ENCODE measurements at regions not wholly inside any gene's neighbourhood (a gene's known extent, or its start where the extent isn't known, plus 50 kb on each side); places are given as distances from the start of the nearest gene placed in this dataset.

GRCh38 chr10:109114579-109114978, 808.7 kb downstream of the XPNPEP1 start:
- in situ Hi-C loops (cut with MboI; ENCODE audit: low pct_unique_long_range_greater_than_20kb, low sequenced_read_pairs, unreplicated experiment), result no loop called here
- TF ChIP-seq CTCF (IDR thresholded peaks at IDR 0.05; ENCODE audit: extremely low read depth, insufficient read depth, missing control alignments), result no peak

GRCh38 chr10:109106604-109107003, 816.7 kb downstream of the XPNPEP1 start:
- no peak for TF ChIP-seq CTCF (IDR thresholded peaks at IDR 0.05; ENCODE audit: extremely low read depth, insufficient read depth, missing control alignments)
- DNase-seq (ENCODE audit: low spot score), result no peak
- in situ Hi-C loops (cut with MboI; ENCODE audit: low pct_unique_long_range_greater_than_20kb, low sequenced_read_pairs, unreplicated experiment), result no loop called here

More at GRCh38 chr10:109114579-109114978, 808.7 kb downstream of the XPNPEP1 start:
- no peak for DNase-seq (ENCODE audit: low spot score)

GRCh38 chr10:109105725-109106124, 817.6 kb downstream of the XPNPEP1 start:
- no peak for TF ChIP-seq CTCF (IDR thresholded peaks at IDR 0.05; ENCODE audit: extremely low read depth, insufficient read depth, missing control alignments)
- in situ Hi-C loops (cut with MboI; ENCODE audit: low pct_unique_long_range_greater_than_20kb, low sequenced_read_pairs, unreplicated experiment), result no loop called here
- no peak for DNase-seq (ENCODE audit: low spot score)

GRCh38 chr10:109104806-109105205, 818.5 kb downstream of the XPNPEP1 start:
- DNase-seq (ENCODE audit: low spot score), result no peak
- in situ Hi-C loops (cut with MboI; ENCODE audit: low pct_unique_long_range_greater_than_20kb, low sequenced_read_pairs, unreplicated experiment), result no loop called here
- TF ChIP-seq CTCF (IDR thresholded peaks at IDR 0.05; ENCODE audit: extremely low read depth, insufficient read depth, missing control alignments), result no peak

- in situ Hi-C loops (cut with MboI; ENCODE audit: low pct_unique_long_range_greater_than_20kb, low sequenced_read_pairs, unreplicated experiment), result no loop called here
- TF ChIP-seq CTCF (IDR thresholded peaks at IDR 0.05; ENCODE audit: extremely low read depth, insufficient read depth, missing control alignments), result no peak
- DNase-seq (ENCODE audit: low spot score), result no peak
Observed at GRCh38 chr10:109103278-109103677, 820.0 kb downstream of the XPNPEP1 start.

GRCh38 chr10:109089779-109090178, 833.5 kb downstream of the XPNPEP1 start:
- no peak for DNase-seq (ENCODE audit: low spot score)
- in situ Hi-C loops (cut with MboI; ENCODE audit: low pct_unique_long_range_greater_than_20kb, low sequenced_read_pairs, unreplicated experiment), result no loop called here
- no peak for TF ChIP-seq CTCF (IDR thresholded peaks at IDR 0.05; ENCODE audit: extremely low read depth, insufficient read depth, missing control alignments)

GRCh38 chr10:109071539-109071938, 851.8 kb downstream of the XPNPEP1 start:
- no peak for TF ChIP-seq CTCF (IDR thresholded peaks at IDR 0.05; ENCODE audit: extremely low read depth, insufficient read depth, missing control alignments)

More at GRCh38 chr10:109071539-109071938, 851.8 kb downstream of the XPNPEP1 start:
- in situ Hi-C loops (cut with MboI; ENCODE audit: low pct_unique_long_range_greater_than_20kb, low sequenced_read_pairs, unreplicated experiment), result no loop called here
- no peak for DNase-seq (ENCODE audit: low spot score)
